Colonic mucosa (tissue), 4 donors: ENCODE measurements at regions not wholly inside any gene's neighbourhood (a gene's known extent, or its start where the extent isn't known, plus 50 kb on each side); places are given as distances from the start of the nearest gene placed in this dataset.

Experiments
- DNase-seq: peaks from one replicate; pipeline ENCODE4 v3.0.0-alpha.2; 2020
- H3K27ac ChIP-seq: fragments of 200-600 bp; one replicate; pipeline ENCODE4 v1.8.0; 2021
- H3K27me3 ChIP-seq: fragments of 200-600 bp; one replicate; pipeline ENCODE4 v1.8.0; 2021
- H3K36me3 ChIP-seq: fragments of 200-600 bp; one replicate; pipeline ENCODE4 v1.8.0; 2021
- H3K4me1 ChIP-seq: fragments of 200-600 bp; one replicate; pipeline ENCODE4 v1.8.0; 2021; ENCODE audit warnings: mild to moderate bottlenecking
- H3K4me3 ChIP-seq: fragments of 200-600 bp; one replicate; pipeline ENCODE4 v1.8.0; 2021
- H3K9ac ChIP-seq, 2 donors: one replicate each; pipeline ENCODE4 v1.7.0; 2013; ENCODE audit warnings: control low read depth in 2 of 2, low read depth in 2 of 2, low read length in 2 of 2
- H3K9me3 ChIP-seq: fragments of 200-600 bp; one replicate; pipeline ENCODE4 v1.8.0; 2021
- intact Hi-C: fragments of 100-400 bp; cut with DNase I; formaldehyde crosslinking; loops from one replicate; pipeline ENCODE4 v1.14.1; 2022
- TF ChIP-seq, protein P1 (sequence below): fragments of 200-600 bp; IDR thresholded peaks from one replicate; pipeline ENCODE4 v1.8.0; 2022; ENCODE audit warnings: antibody characterized with exemption, mild to moderate bottlenecking
- donor health status: healthy.
- donor health status: DM: no; HTN: no; CAD: no.
- donor health status: DM: no; HTN: no; CAD: no.

GRCh38 chr10:8975535-8975934 is 921.0 kb downstream of the GATA3 start:
- TF ChIP-seq, protein P1, sequence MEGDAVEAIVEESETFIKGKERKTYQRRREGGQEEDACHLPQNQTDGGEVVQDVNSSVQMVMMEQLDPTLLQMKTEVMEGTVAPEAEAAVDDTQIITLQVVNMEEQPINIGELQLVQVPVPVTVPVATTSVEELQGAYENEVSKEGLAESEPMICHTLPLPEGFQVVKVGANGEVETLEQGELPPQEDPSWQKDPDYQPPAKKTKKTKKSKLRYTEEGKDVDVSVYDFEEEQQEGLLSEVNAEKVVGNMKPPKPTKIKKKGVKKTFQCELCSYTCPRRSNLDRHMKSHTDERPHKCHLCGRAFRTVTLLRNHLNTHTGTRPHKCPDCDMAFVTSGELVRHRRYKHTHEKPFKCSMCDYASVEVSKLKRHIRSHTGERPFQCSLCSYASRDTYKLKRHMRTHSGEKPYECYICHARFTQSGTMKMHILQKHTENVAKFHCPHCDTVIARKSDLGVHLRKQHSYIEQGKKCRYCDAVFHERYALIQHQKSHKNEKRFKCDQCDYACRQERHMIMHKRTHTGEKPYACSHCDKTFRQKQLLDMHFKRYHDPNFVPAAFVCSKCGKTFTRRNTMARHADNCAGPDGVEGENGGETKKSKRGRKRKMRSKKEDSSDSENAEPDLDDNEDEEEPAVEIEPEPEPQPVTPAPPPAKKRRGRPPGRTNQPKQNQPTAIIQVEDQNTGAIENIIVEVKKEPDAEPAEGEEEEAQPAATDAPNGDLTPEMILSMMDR, result no peak
- H3K4me3 ChIP-seq, result no peak overlapping the region
- no peak overlapping the region for H3K9ac ChIP-seq
- H3K27ac ChIP-seq, result no peak overlapping the region
- no peaks in the 10 kb centered on the region for H3K4me1 ChIP-seq
- H3K36me3 ChIP-seq, result no peaks in the 10 kb centered on the region
- H3K27me3 ChIP-seq, result no peaks in the 10 kb centered on the region
- intact Hi-C loops, result no loop called here
- H3K9me3 ChIP-seq, result no peaks in the 10 kb centered on the region
- no peak for DNase-seq

GRCh38 chr10:8978100-8978499 is 923.6 kb downstream of the GATA3 start:
- Histone ChIP-seq H3K4me1 (no peaks in the 10 kb centered on the region), H3K9ac (no peak overlapping the region), H3K36me3 (no peaks in the 10 kb centered on the region), H3K27me3 (no peaks in the 10 kb centered on the region), H3K4me3 (no peak overlapping the region), H3K27ac (no peak overlapping the region), H3K9me3 (no peaks in the 10 kb centered on the region)
- intact Hi-C loops, result no loop called here
- TF ChIP-seq, protein P1, result no peak
- no peak for DNase-seq

- no peak overlapping the region for H3K4me3 ChIP-seq
- H3K9ac ChIP-seq, result no peak overlapping the region
- no peaks in the 10 kb centered on the region for H3K4me1 ChIP-seq
- intact Hi-C loops, result no loop called here
- H3K27me3 ChIP-seq, result no peaks in the 10 kb centered on the region
- no peak for DNase-seq
- H3K36me3 ChIP-seq, result no peaks in the 10 kb centered on the region
- no peak overlapping the region for H3K27ac ChIP-seq
- TF ChIP-seq, protein P1, result no peak
- H3K9me3 ChIP-seq, result no peaks in the 10 kb centered on the region
Measured at GRCh38 chr10:8979976-8980375, 925.5 kb downstream of the GATA3 start.

GRCh38 chr10:8981277-8981676 is 926.8 kb downstream of the GATA3 start:
- no peak for DNase-seq
- H3K4me3 ChIP-seq, result no peak overlapping the region
- H3K27me3 ChIP-seq, result no peaks in the 10 kb centered on the region
- intact Hi-C loops, result no loop called here
- no peak overlapping the region for H3K9ac ChIP-seq
- H3K9me3 ChIP-seq, result no peaks in the 10 kb centered on the region
- TF ChIP-seq, protein P1, result no peak
- H3K4me1 ChIP-seq, result no peaks in the 10 kb centered on the region
- H3K36me3 ChIP-seq, result no peaks in the 10 kb centered on the region
- no peak overlapping the region for H3K27ac ChIP-seq

DNA sequence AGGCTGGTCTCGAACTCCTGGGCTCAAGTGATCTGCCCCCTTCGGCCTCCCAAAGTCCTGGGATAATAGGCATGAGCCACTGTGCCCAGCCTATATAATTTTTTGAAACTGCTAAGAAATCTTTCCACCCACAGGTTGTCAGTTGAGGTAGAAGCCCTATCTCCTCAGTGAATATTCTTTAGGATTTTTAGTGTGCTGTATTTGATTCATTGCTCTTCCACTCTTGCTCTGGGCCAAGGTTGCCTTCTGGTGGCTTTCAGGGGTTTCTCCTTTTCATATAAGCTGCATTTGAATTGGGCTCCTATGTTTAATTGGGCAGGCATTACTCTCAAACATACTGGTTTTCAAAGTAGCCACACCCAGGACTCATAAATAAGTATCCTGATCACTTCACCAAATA is 931.2 kb downstream of the GATA3 start:
- Histone ChIP-seq H3K9ac (no peak overlapping the region), H3K4me1 (no peaks in the 10 kb centered on the region), H3K36me3 (no peaks in the 10 kb centered on the region), H3K4me3 (no peak overlapping the region), H3K27me3 (no peaks in the 10 kb centered on the region), H3K27ac (no peak overlapping the region), H3K9me3 (no peaks in the 10 kb centered on the region)
- TF ChIP-seq, protein P1, result no peak
- DNase-seq, result no peak
- intact Hi-C loops, result no loop called here

DNA sequence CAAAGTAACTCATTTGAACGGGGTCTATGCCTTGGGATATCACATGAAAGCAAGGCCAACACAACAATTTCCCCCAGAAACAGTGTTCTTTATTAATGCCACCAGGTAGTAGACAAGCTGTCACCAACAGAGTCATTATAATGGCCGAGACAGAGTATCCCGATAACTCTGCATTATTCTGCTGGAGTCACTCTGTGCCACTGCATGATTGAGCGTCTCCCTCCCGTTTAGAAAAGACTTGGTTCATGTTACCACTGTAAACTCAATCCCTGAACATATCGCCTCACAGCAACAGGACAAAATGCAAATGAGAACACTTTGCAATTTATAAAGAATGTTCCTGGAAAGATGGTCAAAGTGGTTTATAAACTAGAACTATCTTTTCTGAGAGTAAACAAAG is 932.5 kb downstream of the GATA3 start:
- intact Hi-C loops, result no loop called here
- Histone ChIP-seq H3K4me1 (no peaks in the 10 kb centered on the region), H3K9me3 (no peaks in the 10 kb centered on the region), H3K27me3 (no peaks in the 10 kb centered on the region), H3K27ac (no peak overlapping the region), H3K9ac (no peak overlapping the region), H3K36me3 (no peaks in the 10 kb centered on the region), H3K4me3 (no peak overlapping the region)
- no peak for DNase-seq
- TF ChIP-seq, protein P1, result no peak
